ENCODE measurements at regions not wholly inside any gene's neighbourhood (a gene's known extent, or its start where the extent isn't known, plus 50 kb on each side); places are given as distances from the start of the nearest gene placed in this dataset.
"Not testable (repeated sequence)": the region's sequence is repeated elsewhere in the genome, so short reads cannot be mapped to it uniquely, and the experiment has no call there.

DNA sequence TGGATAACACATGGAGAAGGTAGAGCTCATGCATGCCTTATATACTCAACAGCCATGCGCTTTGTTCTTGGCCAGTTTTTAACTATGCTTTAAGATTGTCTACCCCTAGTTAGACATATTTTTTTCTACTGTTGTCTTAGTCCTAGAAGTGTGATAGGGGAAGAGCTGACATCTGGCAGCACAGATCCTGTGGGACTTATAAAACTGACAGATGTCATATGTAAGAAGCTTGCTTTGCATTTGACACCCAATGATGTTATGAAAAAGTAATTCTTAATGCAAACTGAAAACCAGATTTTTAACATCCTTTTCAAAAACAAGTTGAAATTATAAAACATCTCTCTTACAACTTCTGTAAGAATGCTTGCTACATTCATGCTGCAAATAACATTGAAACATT, 715.9 kb upstream of the LRRN3 start:
- DNase-seq (ENCODE audit: low spot score): no peak

DNA sequence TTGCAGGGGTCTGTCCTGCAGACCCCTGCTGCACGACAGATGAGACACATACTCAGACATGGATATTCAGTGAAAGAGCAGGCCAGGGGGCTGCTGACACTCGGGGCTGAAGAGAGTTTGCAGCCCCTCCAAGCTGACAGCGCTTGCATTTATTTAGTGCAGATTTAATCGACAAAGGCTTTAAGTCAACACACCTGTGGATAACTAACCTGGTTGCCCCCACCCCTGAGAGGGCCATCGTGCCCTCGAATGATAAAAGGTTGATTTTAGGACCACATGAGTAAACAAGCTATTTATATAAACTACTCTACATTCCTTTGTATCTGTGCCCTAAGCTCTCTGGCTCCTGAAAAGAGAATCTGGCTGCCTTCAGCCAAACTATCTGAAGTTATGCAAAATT, 708.2 kb upstream of the LRRN3 start:
- no peak for DNase-seq (ENCODE audit: low spot score)

- no peak for DNase-seq (ENCODE audit: low spot score)
These were observed 704.9 kb upstream of the LRRN3 start for GRCh38 chr7:110386006-110386405.

GRCh38 chr7:110386913-110387312, 704.0 kb upstream of the LRRN3 start:
- no peak for DNase-seq (ENCODE audit: low spot score)

GRCh38 chr7:110387689-110388088, 703.2 kb upstream of the LRRN3 start:
- DNase-seq (ENCODE audit: low spot score): no peak

DNA sequence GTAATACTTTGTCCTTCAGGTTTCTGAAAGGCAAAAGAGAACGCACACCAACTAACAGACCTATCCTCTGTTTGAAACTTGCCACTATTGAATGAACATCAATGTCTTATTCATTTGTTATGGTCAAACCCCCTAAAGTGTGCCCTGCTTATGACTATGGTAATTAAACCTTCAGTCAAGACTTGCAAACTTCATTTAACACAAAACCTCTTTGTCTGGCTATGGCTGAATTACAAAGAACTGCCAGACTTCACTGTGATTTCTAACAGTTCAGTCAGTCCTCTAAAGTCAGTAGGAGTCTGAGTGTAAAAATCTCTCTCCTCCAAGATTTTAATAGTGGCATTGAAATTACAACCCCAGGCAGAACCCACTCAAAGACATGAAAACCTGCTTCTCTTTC, 702.5 kb upstream of the LRRN3 start:
- no peak for DNase-seq (ENCODE audit: low spot score)

DNA sequence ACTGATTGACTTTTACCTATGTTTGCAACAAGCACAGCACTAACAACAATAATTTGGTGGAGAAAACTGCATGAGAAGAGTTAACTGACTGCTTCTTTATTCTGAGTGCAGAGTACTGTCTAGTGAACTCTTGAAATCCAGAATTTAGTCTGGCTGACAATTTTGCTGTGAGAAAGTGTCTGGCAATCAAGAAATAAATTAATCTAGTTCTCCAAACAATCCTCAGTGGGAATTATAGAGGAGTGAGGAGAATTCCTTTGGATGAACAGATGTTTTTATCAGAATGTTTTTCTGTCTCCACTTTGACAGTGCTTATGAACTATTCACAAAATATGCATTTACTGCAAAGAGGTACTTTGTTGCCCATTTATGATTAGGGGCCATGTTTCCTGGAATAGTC, 694.9 kb upstream of the LRRN3 start:
- DNase-seq (ENCODE audit: low spot score): no peak

DNA sequence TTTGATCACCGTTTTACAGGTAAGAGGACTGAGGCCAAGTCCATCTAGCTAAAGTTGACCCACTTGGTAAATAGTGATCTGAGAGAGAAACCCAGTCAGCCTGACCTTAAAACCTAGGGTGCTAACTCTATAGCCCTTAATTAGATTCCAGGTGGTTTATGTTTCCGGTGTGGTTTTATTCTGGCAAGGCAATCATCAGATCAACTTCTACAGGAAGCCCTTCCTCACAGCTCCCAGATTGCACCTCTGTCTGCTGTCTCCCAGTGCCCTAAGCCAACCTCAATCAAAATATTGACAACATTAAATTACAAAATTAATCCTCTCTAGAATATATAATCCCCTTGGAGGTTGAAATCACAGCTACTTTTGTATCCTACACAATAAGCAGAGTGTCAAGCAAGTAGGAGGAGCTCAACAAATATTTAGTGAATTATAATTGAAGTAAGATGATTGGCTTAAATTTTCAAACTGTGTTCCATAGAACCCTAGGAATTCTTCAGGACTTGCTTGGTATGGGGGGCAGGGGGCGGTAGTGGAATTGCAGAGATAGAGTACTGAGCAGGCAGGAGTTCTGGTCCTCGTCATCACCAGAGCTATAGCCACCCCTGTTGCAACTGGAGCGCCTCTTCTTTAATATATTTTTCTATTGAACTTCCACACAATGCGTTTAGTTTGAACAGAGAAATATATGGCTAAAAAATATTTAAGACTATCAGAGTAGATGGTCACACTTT, 692.8 kb upstream of the LRRN3 start:
- no peak for DNase-seq (ENCODE audit: low spot score)

DNA sequence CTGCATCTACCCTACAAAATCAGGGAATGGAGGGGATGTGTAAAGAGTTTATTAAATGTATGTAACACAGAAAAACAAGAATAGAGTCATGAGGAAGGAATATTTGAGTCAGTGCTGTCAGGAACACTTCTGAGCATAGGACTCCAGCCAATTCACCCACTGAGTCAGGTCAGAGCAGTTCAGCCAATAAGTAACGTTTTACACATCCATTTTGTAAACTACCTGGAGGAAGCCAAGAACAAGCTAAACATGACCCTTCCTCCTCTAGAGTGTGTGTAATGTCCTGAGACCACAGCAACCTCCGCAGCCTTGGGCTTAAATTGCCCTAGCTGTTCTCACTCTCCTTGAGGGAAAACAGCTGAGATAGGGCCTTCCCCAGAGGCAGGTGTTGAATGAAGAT, 691.5 kb upstream of the LRRN3 start:
- no peak for DNase-seq (ENCODE audit: low spot score)

GRCh38 chr7:110400411-110400810, 690.5 kb upstream of the LRRN3 start:
- DNase-seq (ENCODE audit: low spot score): no peak

DNA sequence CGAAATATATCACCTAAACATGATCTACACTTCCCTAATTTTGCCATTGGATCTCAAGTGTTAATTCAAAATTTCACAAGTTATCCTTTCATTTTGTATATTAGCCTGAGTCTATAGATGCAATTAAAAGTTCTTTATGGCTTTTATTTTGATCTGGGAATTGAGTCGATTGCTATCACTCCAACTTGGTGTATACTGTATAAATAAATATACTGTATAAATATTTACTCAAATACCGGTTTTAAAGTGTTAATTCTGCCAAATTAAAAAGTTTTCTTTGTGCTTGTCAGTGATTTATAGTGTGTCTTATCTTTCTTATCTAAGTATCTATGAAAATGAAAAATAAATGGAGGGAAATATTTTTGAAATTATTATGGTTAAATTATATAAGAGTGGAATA, 683.7 kb upstream of the LRRN3 start:
- DNase-seq (ENCODE audit: low spot score): no peak

DNA sequence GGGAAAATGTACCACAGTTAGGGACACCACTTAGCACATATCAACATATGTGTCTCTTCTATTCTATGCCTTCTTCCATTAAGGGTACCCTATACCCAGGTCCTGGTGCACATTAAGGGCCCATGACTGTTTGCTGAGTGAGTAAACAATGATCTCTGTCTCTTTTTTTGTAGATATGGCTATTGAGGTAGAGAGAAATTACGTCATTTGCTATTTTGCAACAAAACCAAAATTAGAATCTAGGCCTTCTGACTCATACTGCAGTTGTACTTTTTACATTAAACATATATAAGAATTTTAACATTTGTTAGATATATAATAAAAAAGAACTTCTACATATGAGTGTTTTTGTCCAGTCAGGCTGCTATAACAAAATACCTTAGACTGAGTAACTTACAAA, 683.2 kb upstream of the LRRN3 start:
- DNase-seq (ENCODE audit: low spot score): no peak

DNA sequence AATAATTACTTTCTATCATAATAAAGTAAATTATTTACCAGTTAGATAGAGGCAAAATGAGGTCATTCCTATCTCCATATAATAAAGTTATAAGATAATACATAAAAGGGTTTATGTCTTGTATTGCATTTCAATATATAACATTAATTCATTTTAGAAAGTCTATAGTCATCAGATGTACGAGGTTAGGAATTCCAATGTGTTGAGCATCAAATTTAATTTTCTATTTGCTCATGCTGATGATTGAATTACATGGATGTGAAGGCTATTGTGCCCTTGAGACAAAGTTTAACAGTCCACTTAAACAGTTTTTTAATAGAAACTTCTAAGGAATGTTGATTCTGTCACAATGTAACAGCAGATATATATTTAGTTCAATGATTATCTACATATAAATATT, 678.3 kb upstream of the LRRN3 start:
- no peak for DNase-seq (ENCODE audit: low spot score)

- no peak for DNase-seq (ENCODE audit: low spot score)
These were observed 677.9 kb upstream of the LRRN3 start for GRCh38 chr7:110413038-110413437.

- no peak for DNase-seq (ENCODE audit: low spot score)
These were observed 673.3 kb upstream of the LRRN3 start for GRCh38 chr7:110417611-110418010.

- no peak for DNase-seq (ENCODE audit: low spot score)
These were observed 672.2 kb upstream of the LRRN3 start for GRCh38 chr7:110418659-110419280.

DNA sequence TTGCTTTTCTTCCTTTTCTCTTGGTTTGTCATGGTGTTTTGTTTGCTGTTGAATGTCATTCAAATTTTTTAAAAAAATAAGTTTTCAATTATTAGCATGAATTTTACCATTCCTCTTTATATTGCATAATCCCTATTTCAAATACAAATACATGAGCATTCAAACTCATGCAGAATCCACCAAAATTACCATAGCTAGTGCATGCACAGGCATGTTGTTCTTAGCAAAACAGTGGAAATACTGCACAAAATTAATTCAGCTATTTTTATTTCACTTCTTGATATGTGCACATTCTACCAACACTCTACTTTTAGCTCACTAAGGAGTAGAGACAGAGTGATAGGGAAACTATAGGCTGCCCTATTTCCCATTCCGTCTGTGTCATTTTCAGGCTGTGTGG, 670.1 kb upstream of the LRRN3 start:
- no peak for DNase-seq (ENCODE audit: low spot score)

- DNase-seq (ENCODE audit: low spot score): no peak
These were observed 669.3 kb upstream of the LRRN3 start for GRCh38 chr7:110421490-110422241.

DNA sequence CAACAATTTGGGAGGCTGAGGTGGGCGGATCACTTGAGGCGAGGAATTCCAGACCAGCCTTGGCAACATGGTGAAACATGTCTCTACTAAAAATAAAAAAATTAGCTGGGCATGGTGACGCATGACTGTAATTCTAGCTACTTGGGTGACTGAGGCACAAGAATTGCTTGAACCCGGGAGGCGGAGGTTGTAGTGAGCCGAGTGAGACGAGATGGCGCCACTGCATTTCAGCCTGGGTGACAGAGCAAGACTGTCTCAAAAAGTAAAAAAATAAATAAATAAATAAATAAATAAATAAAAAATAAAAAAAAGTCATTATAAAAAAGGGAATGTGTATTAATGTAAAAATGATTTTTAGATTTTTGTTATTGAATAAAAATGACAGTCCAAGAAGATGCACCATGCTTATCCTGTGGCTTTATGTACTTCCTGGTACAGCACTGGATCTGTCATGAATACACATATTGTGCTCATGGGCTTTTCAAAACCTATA, 658.8 kb upstream of the LRRN3 start:
- no peak for DNase-seq (ENCODE audit: low spot score)

DNA sequence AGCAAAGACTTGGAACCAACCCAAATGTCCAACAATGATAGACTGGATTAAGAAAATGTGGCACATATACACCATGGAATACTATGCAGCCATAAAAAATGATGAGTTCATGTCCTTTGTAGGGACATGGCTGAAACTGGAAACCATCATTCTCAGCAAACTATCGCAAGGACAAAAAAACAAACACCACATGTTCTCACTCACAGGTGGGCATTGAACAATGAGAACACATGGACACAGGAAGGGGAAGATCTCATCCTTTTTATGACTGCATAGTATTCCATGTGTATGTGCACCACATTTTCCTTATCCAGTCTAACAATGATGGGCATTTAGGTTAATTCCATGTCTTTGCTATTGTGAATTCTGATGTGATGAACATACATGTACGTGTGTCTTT, 652.0 kb upstream of the LRRN3 start:
- DNase-seq (ENCODE audit: low spot score): not testable (repeated sequence)

DNA sequence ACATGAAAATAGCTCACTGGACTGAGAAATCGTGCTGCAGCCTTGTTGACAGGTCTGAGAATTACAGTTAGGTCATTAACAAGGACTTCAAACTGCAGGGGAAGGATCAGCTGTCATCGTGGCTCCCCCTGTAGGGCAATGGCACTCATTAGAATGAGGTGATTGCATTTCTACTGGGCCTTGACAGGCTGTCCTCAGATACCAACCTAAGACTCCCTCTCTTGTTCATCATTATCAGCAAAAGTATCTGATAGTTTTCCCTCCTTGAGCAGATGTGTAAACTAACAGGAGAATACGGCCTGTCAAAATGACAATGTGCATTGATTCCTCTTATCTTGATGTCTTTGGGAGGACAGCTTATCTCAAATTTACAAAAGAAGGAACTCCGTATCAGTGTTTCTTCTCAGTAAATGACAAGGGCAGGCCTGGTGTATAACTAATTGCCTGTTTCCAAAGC, 648.5 kb upstream of the LRRN3 start:
- peak; percentile 12 for DNase-seq (ENCODE audit: low spot score)

- no peak for DNase-seq (ENCODE audit: low spot score)
These were observed 644.3 kb upstream of the LRRN3 start for GRCh38 chr7:110446658-110447057.

GRCh38 chr7:110448918-110449317, 642.0 kb upstream of the LRRN3 start:
- no peak for DNase-seq (ENCODE audit: low spot score)
